ENCODE measurements at regions not wholly inside any gene's neighbourhood (a gene's known extent, or its start where the extent isn't known, plus 50 kb on each side); places are given as distances from the start of the nearest gene placed in this dataset.

DNA sequence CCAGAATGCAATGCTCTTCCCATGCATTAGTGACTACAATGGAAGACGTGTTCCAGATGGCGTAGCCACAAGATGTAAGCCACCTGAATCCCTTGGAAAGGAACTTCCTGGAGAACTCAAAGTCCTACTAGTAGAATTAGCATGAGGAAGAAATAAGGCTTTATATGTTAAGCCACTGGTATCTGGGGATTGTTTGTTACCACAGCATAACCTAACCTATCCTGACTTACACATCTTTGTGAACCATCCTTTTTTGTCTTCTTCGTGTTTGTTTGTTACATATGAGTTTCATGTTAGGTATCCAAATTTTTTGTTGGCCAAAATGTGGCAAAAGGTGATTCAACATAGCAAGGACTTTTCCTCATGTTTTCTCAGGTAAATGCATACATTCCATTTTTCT lies 188.9 kb downstream of the C1D start (continued):
- TF ChIP-seq CTCF (IDR thresholded peaks at IDR 0.05; ENCODE audit: low read depth, low read length, missing input control), result no peak
- no peak for TF ChIP-seq HNF4G (IDR thresholded peaks at IDR 0.05)
- TF ChIP-seq JUND (IDR thresholded peaks at IDR 0.05), result no peak
- no peak for TF ChIP-seq NR2F2 (IDR thresholded peaks at IDR 0.05)

- H3K27ac ChIP-seq (ENCODE audit: low read depth in 1 of 2, low read length in 2 of 2), result no peak overlapping the region
- WGBS, result 74% methylated on average over 3 of the region's 3 CpGs
- H3K4me1 ChIP-seq (ENCODE audit: control insufficient read depth in 4 of 4, insufficient read depth in 4 of 4, low read length in 3 of 4), result no peaks in the 10 kb centered on the region
- no peaks in the 10 kb centered on the region for H3K9me3 ChIP-seq (ENCODE audit: control insufficient read depth in 4 of 4, low read length in 3 of 4)
- no peak for DNase-seq (ENCODE audit: low spot score)
- H3K36me3 ChIP-seq (ENCODE audit: control insufficient read depth in 4 of 4, insufficient read depth in 3 of 4, low read depth in 1 of 4, low read length in 3 of 4), result no peaks in the 10 kb centered on the region
- no peak overlapping the region for H3K4me3 ChIP-seq (ENCODE audit: low read depth in 1 of 3, low read length in 3 of 3)
- H3K27me3 ChIP-seq (ENCODE audit: control insufficient read depth in 4 of 4, insufficient read depth in 4 of 4, low read length in 3 of 4), result no peaks in the 10 kb centered on the region
- TF ChIP-seq JUND (IDR thresholded peaks at IDR 0.05) (no peak), CTCF (IDR thresholded peaks at IDR 0.05; ENCODE audit: low read depth, low read length, missing input control) (no peak), FOXA2 (IDR thresholded peaks at IDR 0.05) (no peak), MAX (IDR thresholded peaks at IDR 0.05) (no peak), HNF4G (IDR thresholded peaks at IDR 0.05) (no peak), GABPA (IDR thresholded peaks at IDR 0.05 in 1 of 2, conservative IDR thresholded peaks at IDR 0.05 in 1 of 2) (no peak), NR2F2 (IDR thresholded peaks at IDR 0.05) (no peak), ZBTB33 (IDR thresholded peaks at IDR 0.05) (no peak), REST (IDR thresholded peaks at IDR 0.05) (no peak), FOXA1 (IDR thresholded peaks at IDR 0.05) (no peak), YY1 (IDR thresholded peaks at IDR 0.05) (no peak), TAF1 (conservative IDR thresholded peaks at IDR 0.05) (no peak), EGR1 (IDR thresholded peaks at IDR 0.05; ENCODE audit: low read depth in 2 of 2) (no peak)
- TF ChIP-seq, protein P1, sequence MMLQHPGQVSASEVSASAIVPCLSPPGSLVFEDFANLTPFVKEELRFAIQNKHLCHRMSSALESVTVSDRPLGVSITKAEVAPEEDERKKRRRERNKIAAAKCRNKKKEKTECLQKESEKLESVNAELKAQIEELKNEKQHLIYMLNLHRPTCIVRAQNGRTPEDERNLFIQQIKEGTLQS (IDR thresholded peaks at IDR 0.05), result no peak
- no peak overlapping the region for H3K9ac ChIP-seq (ENCODE audit: low read depth in 1 of 2, low read length in 2 of 2)
These were observed 186.6 kb downstream of the C1D start for GRCh38 chr2:67876176-67876575.
